Glomerular visceral epithelial cell (primary cell): ENCODE measurements at regions not wholly inside any gene's neighbourhood (a gene's known extent, or its start where the extent isn't known, plus 50 kb on each side); places are given as distances from the start of the nearest gene placed in this dataset.
A peak's percentile ranks its signal among the peaks of the same experiment; 100 is the strongest.

ENCODE experiments used
- DNase-seq: peaks from one replicate; pipeline ENCODE4 v3.0.0-alpha.2; 2016; ENCODE audit errors: extremely low spot score

- no peak for DNase-seq
Measured at GRCh38 chr2:155169317-155169716, 470.8 kb downstream of the KCNJ3 start.

- DNase-seq = no peak
Measured at GRCh38 chr2:155162494-155162893, 464.0 kb downstream of the KCNJ3 start.

- no peak for DNase-seq
Measured at GRCh38 chr2:155161314-155161713, 462.8 kb downstream of the KCNJ3 start.

GRCh38 chr2:155157711-155158110, 459.2 kb downstream of the KCNJ3 start:
- no peak for DNase-seq

- DNase-seq = no peak
Measured at GRCh38 chr2:155157065-155157464, 458.6 kb downstream of the KCNJ3 start.

GRCh38 chr2:155151945-155152344, 453.4 kb downstream of the KCNJ3 start:
- DNase-seq = no peak

- no peak for DNase-seq
Measured at GRCh38 chr2:155151472-155151871, 453.0 kb downstream of the KCNJ3 start.

GRCh38 chr2:155145758-155146229, 447.3 kb downstream of the KCNJ3 start:
- no peak for DNase-seq

GRCh38 chr2:155141418-155141817, 442.9 kb downstream of the KCNJ3 start:
- DNase-seq = no peak

- DNase-seq = no peak
Measured at GRCh38 chr2:155125585-155126230, 427.2 kb downstream of the KCNJ3 start.

GRCh38 chr2:155115846-155116245, 417.4 kb downstream of the KCNJ3 start:
- no peak for DNase-seq

GRCh38 chr2:155111070-155111469, 412.6 kb downstream of the KCNJ3 start:
- DNase-seq = no peak

GRCh38 chr2:155109527-155109926, 411.0 kb downstream of the KCNJ3 start:
- DNase-seq = no peak

GRCh38 chr2:155100261-155100660, 401.8 kb downstream of the KCNJ3 start:
- peak; percentile 60 for DNase-seq

- DNase-seq = peak; percentile 92
Measured at GRCh38 chr2:155099784-155100183, 401.3 kb downstream of the KCNJ3 start.

- no peak for DNase-seq
Measured at GRCh38 chr2:155095613-155096012, 397.1 kb downstream of the KCNJ3 start.

- DNase-seq = no peak
Measured at GRCh38 chr2:155080373-155080772, 381.9 kb downstream of the KCNJ3 start.

GRCh38 chr2:155070489-155070888, 372.0 kb downstream of the KCNJ3 start:
- DNase-seq = no peak

GRCh38 chr2:155062922-155063258, 364.4 kb downstream of the KCNJ3 start:
- no peak for DNase-seq

- no peak for DNase-seq
Measured at GRCh38 chr2:155062250-155062921, 363.9 kb downstream of the KCNJ3 start.

GRCh38 chr2:155060896-155061295, 362.4 kb downstream of the KCNJ3 start:
- no peak for DNase-seq

GRCh38 chr2:155054712-155055111, 356.2 kb downstream of the KCNJ3 start:
- DNase-seq = no peak

- DNase-seq = no peak
Measured at GRCh38 chr2:155043097-155043496, 344.6 kb downstream of the KCNJ3 start.

- no peak for DNase-seq
Measured at GRCh38 chr2:155035308-155035707, 336.8 kb downstream of the KCNJ3 start.
